ENCODE measurements at regions not wholly inside any gene's neighbourhood (a gene's known extent, or its start where the extent isn't known, plus 50 kb on each side); places are given as distances from the start of the nearest gene placed in this dataset.
"Not testable (repeated sequence)": the region's sequence is repeated elsewhere in the genome, so short reads cannot be mapped to it uniquely, and the experiment has no call there.

- DNase-seq: peak in 9 of 56 donors; percentile 3 to 50 (median 13)
Observed at GRCh38 chr20:10109641-10110040, 74.9 kb downstream of the ANKEF1 start.

DNA sequence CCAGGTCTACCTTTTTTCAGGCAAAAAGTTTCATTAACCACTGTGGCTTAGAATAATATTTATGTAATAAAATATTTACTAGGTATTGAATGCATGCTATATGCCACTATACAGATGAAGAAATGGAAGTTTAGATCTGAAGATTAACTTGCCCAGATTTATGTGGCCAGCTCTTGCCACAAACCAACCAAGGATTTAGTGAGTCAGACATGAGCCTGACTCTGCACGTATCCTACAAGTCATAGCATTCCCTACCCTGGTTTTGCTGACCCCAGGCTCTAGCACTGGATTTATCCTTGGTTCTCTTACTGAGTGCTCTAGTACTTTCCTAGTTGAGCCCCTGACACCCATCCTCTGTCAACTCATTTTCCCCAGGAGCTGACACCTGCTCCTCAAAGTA is 75.4 kb downstream of the ANKEF1 start:
- DNase-seq: no peak

DNA sequence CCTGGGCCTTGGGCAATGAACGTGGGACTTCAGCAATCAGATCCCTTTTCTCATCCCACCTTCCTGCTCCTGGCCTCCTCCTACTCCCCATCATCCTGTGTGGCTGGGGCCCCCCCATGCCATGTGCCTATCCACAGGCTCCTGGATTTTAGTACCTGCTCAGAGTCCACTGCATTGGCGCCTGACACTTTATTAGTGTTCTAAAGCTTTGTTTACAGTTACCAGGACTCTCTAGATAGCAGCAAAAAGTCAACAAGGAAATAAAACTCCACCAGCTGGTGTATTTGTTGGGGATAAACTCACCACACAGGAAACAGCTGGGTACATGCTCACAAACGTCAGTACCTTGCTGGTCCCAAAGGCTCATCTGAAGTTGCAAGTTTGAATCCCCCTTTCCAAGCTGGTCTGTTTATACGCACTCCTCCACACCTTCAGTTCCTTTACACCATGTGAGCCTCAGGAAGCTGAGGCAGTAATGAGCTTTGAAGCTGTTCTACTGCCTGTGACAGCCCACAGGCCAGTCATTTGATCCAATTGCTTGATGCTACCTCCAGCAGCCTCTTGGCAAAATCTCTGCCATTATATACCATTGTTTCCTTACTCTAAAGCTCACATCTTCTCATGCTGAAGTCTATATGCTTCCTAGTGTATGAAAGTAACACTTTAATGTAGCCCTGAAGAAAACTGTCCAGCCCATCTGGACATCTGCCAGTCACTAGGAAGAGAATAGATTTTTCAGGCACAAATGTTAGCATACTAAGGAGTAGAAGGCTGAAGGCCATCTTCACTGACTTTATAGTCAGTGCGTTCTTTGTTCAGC is 76.6 kb downstream of the ANKEF1 start:
- DNase-seq: no peak

GRCh38 chr20:10111959-10112250 is 77.1 kb downstream of the ANKEF1 start:
- DNase-seq: no peak

- DNase-seq: no peak
Observed at GRCh38 chr20:10113746-10114145, 79.0 kb downstream of the ANKEF1 start.

DNA sequence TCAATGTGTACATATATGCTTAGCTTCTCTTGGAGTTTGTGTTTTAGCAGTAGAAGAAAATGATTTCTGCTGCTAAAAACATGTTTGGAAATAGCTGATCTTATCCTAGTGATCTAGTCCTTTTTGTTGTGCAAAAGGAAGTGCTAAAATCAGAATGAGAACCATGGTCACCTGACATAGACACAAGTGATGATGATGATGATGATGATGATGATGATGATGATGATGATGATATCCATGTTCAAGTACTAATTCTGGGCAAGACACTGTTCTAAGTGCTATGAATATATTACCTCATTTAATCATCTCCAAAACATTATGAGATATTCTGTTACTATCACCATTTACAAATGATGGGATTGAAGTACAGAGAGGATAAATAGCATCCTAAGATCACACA is 79.8 kb downstream of the ANKEF1 start:
- no peak for DNase-seq

DNA sequence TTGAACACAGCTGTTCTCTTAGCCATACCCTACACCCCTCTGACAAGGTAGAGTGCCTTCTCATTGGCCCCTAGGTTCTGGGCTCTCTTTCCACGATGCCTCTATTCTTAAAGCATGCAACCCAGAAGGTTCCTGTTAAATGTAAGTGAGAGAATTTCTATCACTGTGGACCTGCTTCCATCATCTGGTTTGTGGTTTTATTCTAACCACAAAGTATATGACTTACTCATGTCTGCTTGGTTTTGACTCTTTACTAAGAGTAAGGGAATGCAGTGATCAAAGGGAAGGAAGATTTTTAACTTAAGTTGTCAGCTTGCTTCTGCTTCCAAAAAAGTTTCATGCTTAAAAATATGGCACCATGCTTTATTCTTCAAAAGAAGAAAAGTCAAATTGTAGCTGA is 80.2 kb downstream of the ANKEF1 start:
- no peak for DNase-seq

DNA sequence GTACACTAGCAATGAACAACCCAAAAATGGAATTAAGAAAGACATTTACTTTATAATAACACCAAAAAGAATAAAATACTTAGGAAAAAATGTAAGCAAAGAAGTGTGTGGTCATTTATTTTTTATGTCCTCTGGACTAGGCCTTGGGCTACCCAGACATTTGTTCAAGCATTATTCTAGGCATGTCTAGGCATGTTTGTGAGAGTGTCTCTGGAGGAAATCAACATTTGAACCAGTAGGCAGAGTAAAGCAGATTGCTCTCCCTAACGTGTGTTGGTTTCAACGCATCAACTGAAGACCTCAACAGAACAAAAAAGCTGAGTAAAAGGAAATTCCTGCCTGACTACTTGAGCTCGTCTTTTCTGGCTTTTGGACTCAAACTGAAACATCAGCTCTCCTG is 84.5 kb downstream of the ANKEF1 start:
- DNase-seq: no peak

GRCh38 chr20:10124883-10125282 is 90.1 kb downstream of the ANKEF1 start:
- not testable (repeated sequence) for DNase-seq

GRCh38 chr20:10125757-10126156 is 91.0 kb downstream of the ANKEF1 start:
- DNase-seq: no peak

DNA sequence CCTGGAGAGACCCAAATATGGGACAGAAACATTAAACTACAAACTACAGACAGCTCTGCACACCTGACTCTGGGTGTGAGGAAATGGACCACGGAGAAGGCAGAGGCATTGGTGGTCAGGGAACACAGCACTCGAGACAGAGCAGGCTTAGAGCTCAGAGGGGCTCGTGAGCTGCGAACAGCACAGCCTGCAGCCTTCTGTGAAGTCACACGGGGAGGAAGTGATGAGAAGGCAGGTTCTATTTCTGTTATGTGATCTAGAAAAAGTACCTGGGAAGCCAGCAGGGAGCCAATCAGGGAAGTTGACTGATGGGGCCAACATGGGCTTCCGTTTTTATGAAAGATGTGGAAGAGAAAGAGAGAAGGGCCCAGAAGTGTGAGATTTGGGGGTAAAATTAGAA is 88.9 kb upstream of the SNAP25 start:
- DNase-seq: peak in 1 of 56 donors; percentile 4

GRCh38 chr20:10131732-10132345 is 86.8 kb upstream of the SNAP25 start:
- DNase-seq: peak in 27 of 56 donors; percentile 1 to 65 (median 30)

- DNase-seq: no peak
Observed at GRCh38 chr20:10132387-10132786, 86.2 kb upstream of the SNAP25 start.

DNA sequence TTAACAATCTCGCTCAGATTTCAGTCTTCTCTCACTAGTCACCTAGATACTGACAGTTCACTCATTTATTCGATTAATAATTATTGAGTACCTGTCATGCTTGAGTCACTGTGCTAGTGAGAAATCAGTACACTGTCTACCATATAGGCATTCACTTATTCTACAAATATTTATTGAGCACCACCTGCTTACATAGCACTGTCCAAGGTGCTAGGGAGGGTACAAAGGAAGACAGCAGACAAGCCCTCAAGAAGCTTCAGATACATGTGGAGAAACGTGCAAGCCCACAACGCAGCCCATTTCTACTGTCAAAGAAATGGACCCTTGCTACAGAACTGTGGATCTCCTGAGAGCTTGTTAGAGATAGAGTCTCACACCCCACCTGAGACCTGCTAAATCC is 85.1 kb upstream of the SNAP25 start:
- DNase-seq: no peak

DNA sequence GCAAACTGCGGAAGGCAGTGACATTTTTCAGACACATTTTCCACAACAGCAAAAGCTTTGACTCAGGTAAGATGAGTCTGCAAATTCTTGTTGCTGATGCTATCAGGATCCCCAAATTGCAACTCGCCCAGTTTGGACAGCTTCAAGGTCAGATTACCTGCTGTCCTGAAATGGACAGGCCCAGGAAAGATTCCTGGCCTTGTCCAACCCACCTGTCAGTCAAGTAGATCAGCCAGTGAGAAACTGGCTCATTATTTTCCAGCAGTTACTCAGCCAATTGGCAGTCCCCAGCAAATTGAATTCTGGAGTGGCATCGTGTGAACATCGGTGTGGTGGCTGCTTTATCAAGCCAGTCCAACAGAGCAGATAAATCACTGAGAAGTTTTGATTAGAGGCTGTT is 84.5 kb upstream of the SNAP25 start:
- no peak for DNase-seq

- no peak for DNase-seq
Observed at GRCh38 chr20:10135438-10135837, 83.2 kb upstream of the SNAP25 start.

GRCh38 chr20:10137032-10137431 is 81.6 kb upstream of the SNAP25 start:
- no peak for DNase-seq

DNA sequence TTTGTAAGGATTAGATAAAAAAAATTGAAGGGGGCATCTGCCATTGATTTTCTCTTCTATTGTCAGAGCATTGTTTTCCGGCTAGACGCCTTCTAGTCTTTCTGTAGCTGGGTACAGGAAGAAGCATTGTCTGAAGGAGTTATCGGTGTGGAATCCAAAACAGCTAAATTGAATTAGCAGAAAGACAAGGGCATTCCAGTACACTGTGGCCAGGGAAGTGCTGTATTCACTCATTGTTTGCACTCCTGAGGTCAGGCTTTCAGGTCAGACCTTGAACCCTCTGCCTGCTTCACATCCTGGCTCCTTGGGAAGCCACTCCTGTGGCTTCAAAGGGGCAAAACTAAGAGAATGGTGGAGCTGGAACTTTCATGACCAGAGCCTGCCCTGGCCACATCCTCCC is 81.1 kb upstream of the SNAP25 start:
- DNase-seq: no peak

DNA sequence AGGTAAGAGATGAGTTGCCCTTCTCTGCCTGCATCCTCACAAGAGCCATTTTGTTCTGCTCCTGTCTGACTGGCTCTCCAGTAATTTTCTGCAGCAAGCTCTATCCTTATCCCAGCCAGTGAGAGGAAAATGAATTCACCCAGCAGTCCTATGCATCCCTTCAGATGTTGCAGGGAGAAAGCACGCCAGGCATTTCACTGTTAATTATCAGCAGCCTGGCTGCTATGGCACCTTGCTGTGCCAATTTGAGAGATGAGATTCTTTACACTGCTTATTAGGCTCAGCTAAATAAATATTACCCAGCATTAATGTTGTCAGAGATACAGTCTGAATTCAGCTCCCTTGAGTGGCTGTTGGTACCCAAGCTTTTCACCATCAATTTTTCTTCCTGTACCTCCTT is 61.1 kb upstream of the SNAP25 start:
- DNase-seq: peak in 1 of 56 donors; percentile 8

DNA sequence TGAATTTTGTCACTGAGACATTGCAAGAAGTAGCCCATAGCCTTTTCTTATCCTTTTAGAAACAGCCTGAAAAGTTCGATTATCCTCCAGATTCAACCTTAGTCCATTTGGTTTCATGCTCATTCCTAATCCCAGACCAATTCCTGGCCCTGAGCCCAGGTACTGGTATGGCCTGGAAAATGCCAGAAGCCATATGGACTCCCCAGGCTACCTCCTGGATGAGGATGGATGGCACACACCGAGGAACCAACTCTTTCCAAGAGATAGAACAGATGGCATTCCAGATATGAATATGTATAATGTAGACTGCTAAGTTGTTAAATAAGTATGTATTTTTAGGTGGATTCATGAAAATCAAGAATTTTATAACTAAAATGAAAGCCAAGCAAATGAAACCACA is 51.6 kb upstream of the SNAP25 start:
- no peak for DNase-seq

- no peak for DNase-seq
Observed at GRCh38 chr20:10167594-10167993, 51.0 kb upstream of the SNAP25 start.
